Hypothalamus (tissue), 51 donors: ENCODE measurements at regions not wholly inside any gene's neighbourhood (a gene's known extent, or its start where the extent isn't known, plus 50 kb on each side); places are given as distances from the start of the nearest gene placed in this dataset.
"Not testable (repeated sequence)": the region's sequence is repeated elsewhere in the genome, so short reads cannot be mapped to it uniquely, and the experiment has no call there.

ENCODE experiments used
- DNase-seq, 51 donors: peaks; one replicate each; lab custom pipeline; 2025; lab: John Stamatoyannopoulos, UW

DNA sequence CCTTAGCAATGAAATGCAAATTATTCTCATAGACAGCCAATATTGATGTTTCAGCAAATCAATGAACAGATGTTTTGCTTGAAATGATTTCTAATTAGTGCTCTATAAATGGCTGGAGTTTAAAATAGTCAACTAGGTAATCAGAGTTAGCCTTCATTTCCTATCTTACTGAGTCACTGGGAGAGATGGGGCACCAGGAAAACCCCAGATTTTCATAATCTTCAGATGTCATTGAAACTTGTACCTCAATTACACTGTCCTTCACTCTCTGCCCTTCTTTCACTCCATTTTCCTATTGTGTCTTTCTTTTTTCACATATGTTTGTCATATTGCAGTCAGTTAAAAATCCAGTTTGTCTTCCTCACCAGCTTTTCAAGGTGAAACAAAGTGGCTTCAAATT is 92.7 kb downstream of the C12orf75 start:
- no peak for DNase-seq

GRCh38 chr12:105423921-105424320 is 93.4 kb downstream of the C12orf75 start:
- DNase-seq, result peak in 1 of 51 donors; percentile 1

DNA sequence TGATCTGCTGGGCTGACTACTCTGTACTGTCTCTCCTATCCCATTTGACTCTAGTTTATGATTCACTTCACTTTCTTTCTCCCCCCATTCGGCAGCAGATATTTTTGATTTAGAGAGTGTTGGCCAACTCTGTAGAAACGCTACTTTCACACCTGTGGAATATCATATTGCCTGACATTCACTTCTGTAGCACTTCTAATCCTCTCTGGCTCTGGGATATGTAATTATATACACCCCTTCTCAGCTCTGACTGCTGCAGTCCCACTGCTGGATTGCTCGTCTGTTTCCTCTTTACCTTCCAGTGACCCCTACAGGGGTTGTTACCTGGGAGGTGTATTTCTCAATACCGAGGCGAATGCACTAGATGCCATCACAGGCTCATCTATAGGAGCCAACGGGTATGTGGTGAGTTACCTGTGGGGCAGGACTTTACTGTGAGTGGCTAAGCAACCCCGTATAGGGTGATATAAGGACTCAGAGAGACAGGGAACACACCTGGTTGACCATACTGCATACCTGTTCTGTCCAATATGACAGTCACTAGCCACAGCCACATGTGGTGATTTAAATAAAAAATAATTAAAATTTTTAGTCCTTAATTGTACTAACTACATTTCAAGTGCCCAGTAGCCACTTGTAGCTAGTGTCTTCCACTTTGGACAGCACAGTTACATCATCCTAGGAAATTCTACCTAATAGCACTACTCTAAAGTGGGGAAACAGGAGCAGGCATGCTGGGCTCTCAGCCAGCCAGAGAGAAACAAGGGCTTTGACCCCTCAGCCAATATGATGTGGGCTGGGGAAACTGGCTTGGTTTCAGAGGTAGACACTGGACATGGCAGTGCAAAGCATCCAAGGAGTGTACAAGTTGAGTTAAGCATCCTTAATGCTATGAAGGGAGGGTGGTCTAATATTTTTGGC is 95.0 kb downstream of the C12orf75 start:
- no peak for DNase-seq

DNA sequence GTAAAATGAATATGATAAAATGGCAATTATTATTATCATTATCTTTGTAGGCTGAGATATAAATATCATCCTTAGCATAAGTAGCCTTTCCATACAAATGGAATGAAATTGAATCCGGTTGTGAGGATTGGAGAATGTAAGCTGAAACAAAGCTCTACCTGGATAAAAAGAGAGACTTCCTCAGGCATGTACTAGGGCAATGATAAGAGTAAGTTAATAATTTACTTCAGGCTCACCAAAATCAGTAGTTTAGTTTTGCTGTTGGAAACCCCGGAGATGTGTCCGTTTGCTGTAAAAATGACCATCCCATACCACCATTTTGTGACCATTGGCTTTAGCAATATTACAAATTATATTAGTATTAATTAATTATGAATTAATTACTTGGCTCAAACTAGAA is 96.3 kb downstream of the C12orf75 start:
- no peak for DNase-seq

DNA sequence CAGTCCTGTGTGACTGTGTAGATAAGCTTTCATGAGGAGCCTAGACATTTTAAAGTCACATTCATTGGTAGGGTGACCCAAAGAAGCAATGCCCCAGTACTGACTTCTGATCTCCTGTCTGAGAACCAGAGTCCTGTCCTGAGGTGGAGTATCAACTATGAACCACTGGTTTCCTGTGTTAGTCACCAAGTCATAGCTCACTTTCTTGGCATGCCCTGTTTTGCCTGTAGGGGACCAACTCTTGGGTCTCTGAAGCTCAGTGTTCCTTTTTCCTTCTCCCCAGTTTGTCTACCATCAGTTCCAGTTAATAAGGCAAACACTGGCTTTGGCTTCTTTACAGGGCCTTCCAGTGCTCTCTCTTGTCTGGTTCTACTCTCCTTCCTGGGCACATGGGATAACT is 97.4 kb downstream of the C12orf75 start:
- DNase-seq, result no peak

DNA sequence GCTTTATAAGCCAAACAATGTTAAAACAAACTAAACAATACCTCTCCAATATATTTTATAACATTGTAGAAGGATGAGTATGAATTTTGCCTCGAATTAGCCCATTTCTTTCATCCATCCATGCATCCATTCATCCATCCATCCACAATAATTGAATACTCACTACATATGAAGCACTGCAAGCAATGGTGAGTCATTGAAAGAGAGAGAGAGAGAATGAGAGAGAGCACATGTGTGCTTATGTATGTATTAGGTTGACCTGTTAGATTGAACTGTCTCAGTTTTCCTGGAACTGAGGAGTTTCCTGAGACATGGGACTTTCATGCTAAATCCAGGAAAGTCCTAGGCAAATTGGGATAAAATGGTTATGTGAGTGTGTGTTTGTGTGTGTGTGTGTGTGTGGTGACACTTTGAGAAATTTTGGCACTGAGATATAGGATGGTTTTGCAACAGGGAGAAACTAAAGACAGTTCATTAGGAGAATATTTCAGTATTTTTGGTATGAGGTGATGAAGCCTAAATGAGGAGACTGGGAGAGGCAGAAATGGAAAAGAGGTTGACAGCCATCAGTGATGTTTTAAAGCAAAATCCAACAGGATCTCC is 98.4 kb downstream of the C12orf75 start:
- DNase-seq, result no peak

DNA sequence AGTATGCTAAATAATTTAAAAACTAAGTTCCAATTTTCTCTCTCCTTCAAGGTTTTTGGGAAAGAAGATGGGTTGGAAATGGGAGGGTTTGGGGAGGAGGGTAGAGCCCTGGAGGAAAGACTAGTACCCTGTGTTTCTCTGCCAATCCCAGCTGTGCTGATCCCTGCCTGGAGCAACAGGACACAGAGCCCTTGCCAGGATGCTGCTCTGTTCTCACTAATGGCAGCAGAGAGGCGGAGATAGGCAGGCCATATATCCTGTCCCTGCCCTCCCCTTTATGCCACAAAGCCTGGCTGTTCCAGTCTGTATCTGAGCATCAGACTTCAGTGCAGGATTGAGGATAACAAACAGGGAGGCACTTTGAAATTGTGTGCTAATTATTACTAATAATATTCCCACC is 99.0 kb downstream of the C12orf75 start:
- DNase-seq, result no peak

- no peak for DNase-seq
Measured at GRCh38 chr12:105431537-105432100, 101.1 kb downstream of the C12orf75 start.

GRCh38 chr12:105433804-105434203 is 103.3 kb downstream of the C12orf75 start:
- DNase-seq, result no peak

GRCh38 chr12:105436636-105437035 is 106.1 kb downstream of the C12orf75 start:
- DNase-seq, result no peak

- no peak for DNase-seq
Measured at GRCh38 chr12:105440037-105440664, 109.7 kb downstream of the C12orf75 start.

DNA sequence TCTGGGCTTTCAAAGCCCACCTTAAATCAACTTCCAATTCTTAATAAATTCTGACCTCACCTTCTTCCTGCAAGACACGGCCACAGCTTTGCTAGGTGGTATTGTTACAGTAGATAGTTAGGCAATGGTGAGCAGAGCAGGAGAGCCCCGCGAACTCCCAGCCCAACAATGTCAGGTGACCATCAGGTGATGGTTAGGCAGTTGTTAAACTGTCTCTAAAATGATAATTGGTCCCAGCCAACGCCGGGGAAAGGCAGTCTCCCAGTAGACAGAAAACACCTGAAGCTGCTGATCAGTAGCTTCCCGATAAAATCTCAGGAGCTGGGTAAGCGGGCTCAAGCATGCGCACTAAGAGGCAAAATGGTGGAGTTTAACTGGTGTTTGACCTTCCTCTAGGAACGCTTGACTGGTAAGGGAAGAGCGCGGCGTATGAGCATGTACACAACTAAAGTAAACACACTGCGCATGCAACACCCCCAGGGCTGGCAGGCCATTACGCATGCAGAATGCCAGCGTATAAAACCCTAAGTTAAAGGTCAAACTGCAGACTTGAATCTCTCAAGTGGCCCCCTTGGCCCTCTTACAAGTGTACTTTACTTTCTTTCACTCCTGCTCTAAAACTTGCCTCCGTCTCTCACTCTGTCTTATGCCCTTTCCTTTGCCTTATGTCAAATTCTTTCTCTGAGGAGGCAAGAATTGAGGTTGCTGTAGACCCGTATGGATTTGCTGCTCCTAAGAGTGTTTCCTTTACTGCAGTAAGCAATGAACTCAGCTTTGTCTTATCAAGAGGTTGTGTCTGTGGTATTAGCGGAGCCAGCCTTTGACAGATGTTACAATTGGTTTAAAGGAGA is 113.5 kb downstream of the C12orf75 start:
- no peak for DNase-seq

DNA sequence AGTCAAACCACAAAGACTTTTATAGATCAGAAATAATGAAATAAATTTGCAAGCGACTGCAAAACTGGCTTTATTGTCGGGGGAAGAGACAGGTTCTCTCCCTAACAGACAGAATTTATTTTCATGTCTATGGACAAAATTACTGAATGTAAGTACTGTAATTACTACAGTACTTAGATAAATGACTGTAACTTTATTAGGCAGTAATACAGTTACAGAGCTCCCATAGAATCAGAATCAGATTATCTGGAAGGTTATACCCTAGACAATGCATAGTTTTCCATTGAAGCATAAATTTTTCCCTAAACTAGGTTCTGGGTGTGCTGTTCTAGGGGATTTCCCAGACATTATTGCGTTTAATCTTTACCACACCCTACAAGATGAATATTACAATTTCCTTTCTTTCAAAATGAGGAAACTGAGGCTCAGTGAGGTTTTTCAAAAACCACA is 114.2 kb downstream of the C12orf75 start:
- DNase-seq, result no peak

DNA sequence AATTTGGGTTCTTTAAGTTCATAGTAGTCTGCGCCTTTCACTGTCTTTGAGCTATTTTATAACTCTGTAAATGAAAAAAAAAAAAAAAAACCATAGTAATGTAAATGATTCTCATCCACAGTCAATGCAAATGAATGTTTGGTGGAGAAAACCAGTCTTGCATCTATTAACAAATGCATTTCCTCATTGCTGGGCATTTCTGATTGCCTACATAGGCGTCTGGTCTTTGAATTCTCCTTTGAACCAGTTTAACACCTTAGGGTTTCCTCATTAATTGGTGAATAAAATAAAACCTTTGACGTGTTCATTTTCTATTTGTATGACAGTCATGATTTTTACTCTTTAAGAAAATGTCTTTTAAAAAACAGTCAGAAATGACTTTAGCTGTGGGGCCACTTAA is 114.8 kb downstream of the C12orf75 start:
- no peak for DNase-seq

DNA sequence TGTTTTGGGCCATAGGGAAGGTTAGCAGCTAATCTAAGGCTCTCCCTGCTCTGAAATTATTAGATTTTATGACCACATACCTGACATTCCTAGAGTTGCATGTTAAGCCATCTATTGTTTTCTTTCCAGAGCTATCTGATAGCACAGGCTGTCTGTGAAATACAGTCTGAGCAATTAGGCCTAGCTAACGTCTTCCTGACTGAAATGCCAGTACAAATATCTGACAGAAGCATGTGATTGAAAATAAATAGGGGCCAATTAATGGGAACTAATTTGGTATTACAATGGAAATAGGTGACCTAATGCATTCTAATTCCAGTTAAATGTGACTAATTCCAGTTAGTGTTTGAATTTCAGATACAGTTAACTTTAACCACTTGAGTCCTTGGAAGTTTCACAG is 115.2 kb downstream of the C12orf75 start:
- DNase-seq, result no peak

DNA sequence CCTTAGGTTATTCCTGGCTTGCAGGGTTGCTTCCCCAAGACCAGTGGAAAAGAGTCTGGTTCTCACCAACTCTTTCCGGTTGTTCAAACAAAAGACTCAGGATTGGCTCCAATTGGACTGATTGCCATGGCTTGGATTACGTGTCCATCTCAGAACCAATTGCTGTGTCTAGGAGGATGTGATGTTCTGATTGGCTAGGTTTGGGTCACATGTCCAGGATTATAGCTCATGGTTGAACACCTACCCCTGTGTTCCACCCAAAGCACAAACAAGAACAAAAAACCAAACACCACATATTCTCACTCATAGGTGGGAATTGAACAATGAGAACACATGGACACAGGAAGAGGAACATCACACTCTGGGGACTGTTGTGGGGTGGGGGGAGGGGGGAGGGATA is 116.0 kb downstream of the C12orf75 start:
- not testable (repeated sequence) for DNase-seq

- no peak for DNase-seq
Measured at GRCh38 chr12:105449431-105449830, 118.9 kb downstream of the C12orf75 start.

GRCh38 chr12:105451211-105451610 is 120.7 kb downstream of the C12orf75 start:
- no peak for DNase-seq

DNA sequence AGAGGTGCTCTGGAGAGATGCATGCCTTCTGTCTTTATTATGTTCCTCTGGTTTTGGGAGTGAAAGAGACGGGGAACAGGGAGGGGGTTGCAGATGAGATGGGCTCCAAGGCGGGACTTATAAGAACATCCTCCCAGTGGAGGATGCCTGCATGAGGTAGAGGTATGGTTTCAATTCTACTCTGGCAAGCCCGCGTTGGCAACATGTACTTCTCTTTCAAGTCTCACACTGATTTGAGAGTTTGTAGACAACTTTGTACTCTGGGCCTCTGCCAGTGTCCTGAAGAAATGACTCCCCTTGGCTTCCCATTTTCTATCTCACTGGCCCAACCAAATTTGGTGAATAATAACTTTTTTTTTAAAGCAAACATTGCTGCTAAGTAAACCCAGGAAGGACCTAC is 121.3 kb downstream of the C12orf75 start:
- DNase-seq, result no peak

DNA sequence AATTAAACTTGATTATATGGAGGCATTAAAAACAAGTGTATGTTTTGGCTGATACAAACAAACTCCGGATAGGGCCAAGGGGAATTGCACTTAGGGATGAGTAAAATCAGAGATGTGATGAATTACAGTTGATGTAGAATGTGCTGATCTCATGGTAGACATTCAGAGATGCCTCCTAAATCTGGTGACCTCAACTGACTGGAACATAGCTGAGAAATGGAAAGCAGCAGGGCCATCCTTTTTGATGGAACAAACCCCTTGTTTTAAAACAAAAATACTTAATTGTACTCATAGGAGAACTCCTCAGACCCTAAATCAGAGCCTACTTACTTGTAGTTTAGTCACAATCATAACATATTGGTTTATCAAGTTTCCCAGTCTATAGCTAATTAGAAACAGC is 122.8 kb downstream of the C12orf75 start:
- no peak for DNase-seq
